ENCODE measurements at regions not wholly inside any gene's neighbourhood (a gene's known extent, or its start where the extent isn't known, plus 50 kb on each side); places are given as distances from the start of the nearest gene placed in this dataset.

DNA sequence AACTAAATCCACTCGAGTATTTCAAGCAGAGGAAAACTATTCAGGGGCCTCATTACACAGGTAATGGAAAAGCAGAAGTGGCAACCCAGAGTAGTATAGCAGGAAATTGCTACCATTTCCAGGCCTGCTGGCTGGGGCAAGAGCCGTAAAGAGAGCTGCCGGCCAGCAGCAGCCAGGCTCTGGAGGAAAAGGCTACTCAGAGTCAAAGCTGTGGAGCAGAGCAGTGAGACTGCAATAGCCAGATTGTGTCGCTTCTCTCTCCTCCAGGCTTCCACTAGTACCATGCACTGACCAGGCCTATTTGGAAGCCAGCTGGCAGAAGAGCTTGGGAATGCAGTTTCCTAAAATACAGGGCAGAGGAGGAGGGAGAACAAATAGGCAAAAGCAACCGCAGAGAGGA lies 155.5 kb downstream of the OMA1 start:
- TF ChIP-seq, protein P1, sequence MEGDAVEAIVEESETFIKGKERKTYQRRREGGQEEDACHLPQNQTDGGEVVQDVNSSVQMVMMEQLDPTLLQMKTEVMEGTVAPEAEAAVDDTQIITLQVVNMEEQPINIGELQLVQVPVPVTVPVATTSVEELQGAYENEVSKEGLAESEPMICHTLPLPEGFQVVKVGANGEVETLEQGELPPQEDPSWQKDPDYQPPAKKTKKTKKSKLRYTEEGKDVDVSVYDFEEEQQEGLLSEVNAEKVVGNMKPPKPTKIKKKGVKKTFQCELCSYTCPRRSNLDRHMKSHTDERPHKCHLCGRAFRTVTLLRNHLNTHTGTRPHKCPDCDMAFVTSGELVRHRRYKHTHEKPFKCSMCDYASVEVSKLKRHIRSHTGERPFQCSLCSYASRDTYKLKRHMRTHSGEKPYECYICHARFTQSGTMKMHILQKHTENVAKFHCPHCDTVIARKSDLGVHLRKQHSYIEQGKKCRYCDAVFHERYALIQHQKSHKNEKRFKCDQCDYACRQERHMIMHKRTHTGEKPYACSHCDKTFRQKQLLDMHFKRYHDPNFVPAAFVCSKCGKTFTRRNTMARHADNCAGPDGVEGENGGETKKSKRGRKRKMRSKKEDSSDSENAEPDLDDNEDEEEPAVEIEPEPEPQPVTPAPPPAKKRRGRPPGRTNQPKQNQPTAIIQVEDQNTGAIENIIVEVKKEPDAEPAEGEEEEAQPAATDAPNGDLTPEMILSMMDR (IDR thresholded peaks at IDR 0.05; ENCODE audit: insufficient read depth, low read length, poor library complexity, severe bottlenecking), result no peak
- TF ChIP-seq EZH2phosphoT487 (conservative IDR thresholded peaks at IDR 0.05; ENCODE audit: low read length), result no peak
